KG1 (cell line): ENCODE measurements at regions not wholly inside any gene's neighbourhood (a gene's known extent, or its start where the extent isn't known, plus 50 kb on each side); places are given as distances from the start of the nearest gene placed in this dataset.
"Not testable (repeated sequence)": the region's sequence is repeated elsewhere in the genome, so short reads cannot be mapped to it uniquely, and the experiment has no call there.

Experiments
- DNase-seq: peaks from one replicate; lab custom pipeline; 2025; lab: John Stamatoyannopoulos, UW

DNA sequence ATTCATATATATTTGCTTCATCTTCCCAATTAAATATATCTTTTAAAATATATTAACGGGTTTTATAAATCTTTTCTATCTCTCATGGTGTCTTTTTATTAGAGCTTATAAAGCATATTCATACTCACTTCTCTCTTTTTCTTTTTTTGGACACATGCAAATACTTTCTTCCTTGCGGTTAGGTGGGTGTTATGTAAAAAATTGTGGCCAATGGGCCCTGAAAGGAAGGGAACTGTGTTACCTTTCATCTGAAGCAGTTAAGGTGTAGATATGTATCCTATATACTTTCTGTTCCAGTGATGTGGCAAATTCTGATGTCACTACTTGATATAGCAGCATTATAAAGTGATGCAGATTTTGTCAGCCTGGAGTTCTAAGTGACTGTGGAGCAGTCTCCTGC, 714.5 kb downstream of the PLCL1 start:
- DNase-seq: no peak

DNA sequence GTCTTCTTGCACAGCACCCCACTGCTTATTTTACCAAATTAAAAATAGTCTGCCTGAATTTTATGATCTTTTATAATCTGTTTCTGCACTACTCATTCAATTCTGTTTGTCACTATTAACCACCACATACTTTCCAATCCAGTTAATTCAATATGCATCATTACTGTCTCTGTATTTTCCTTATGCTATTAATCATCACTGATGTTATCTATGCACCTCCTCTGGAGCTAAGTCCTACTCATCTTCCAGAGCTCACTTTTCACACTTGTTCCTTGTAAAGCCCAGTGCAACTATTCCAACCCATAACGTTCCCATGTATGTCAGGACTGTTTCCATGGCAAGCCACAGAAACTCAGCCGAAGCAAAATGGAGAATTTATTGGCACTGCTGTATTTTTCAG, 713.6 kb downstream of the PLCL1 start:
- no peak for DNase-seq

DNA sequence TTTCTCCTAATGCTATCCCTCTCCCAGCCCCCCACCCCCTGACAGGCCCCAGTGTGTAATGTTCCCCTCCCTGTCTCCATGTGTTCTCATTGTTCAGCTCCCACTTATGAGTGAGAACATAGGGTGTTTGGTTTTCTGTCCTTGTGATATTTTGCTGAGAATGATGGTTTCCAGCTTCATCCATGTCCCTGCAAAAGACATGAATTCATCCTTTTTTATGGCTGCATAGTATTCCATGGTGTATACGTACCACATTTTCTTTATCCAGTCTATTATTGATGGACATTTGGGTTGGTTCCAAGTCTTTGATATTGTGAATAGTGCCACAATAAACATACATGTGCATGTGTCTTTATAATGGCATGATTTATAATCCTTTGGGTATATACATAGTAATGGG, 704.2 kb downstream of the PLCL1 start:
- not testable (repeated sequence) for DNase-seq

GRCh38 chr2:198499539-198499938, 695.1 kb downstream of the PLCL1 start:
- DNase-seq: no peak

GRCh38 chr2:198498516-198498915, 694.1 kb downstream of the PLCL1 start:
- no peak for DNase-seq

GRCh38 chr2:198498048-198498447, 693.7 kb downstream of the PLCL1 start:
- DNase-seq: no peak

DNA sequence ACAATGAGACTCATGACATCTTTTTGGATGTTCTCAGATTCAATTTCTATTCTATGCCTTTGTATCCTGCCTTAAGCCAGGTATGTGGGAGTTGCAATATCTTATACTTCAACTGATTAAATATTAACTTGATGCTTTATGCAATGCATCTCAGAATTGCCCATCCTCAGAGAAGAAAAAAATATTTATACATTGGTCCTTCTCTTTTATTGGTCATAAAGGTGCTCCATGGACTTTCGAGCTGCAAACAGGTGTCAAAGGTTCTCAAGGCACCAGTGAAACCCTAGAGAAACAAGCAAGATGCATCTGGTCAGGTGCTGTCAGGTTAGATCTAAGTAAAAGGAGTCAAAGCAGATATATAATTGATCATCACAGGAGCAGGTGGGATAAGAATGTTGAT, 690.5 kb downstream of the PLCL1 start:
- DNase-seq: no peak

DNA sequence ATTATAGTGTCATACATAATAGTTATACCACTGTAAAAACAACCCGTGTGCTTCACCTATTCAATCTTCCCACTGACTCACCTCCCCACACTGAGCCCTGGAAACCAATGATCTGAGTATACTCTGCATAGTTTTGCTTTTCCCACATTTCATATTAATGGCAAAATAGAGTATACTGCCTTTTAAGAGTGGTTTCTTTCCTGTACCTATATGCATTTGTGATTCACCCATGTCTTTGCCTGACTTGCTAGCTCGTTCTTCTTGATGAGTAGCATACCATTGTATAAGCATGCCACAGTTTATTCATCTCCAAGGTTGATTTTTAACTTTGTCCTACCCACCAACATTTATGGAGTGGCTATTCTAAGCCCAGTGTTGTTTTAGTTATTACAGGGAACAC, 686.4 kb downstream of the PLCL1 start:
- DNase-seq: no peak

- no peak for DNase-seq
These were observed 684.6 kb downstream of the PLCL1 start for GRCh38 chr2:198488964-198489363.

DNA sequence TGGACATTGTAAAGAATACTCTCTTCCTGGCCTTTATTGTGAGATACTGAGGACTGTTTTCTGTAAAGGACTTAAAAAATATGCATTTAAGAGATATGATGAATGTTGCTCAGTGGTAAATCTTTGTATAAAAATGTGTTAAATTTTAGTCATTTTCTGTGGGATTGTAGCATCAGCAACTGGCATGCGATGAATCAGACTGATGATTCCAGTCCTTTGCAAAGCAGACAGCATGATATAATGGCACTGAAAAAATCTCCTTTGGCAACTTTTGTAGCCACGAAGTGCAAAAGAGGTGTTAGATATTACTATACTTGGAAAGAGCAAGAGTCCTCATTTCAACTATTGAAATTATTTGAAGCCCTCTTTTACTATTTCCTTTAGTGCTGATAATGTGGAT, 678.7 kb downstream of the PLCL1 start:
- no peak for DNase-seq

DNA sequence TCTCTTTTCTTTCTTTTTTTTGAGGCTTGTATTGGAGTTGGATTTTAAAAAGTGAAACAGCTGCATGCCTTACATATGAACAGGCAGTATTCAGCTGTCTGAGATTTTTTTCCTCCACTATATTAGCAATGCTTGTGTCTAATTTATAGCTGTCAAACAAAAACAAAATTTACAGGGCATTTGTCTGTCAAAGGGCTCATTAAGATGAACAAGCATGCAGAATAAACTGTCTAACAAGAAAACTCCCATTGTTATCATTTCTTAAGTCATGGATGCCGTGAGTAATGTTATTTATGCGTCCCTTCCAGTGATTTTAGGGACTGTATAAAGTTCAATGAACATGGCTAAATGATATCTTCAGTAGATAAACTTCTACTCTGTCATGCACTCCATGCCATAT, 674.7 kb downstream of the PLCL1 start:
- DNase-seq: no peak

DNA sequence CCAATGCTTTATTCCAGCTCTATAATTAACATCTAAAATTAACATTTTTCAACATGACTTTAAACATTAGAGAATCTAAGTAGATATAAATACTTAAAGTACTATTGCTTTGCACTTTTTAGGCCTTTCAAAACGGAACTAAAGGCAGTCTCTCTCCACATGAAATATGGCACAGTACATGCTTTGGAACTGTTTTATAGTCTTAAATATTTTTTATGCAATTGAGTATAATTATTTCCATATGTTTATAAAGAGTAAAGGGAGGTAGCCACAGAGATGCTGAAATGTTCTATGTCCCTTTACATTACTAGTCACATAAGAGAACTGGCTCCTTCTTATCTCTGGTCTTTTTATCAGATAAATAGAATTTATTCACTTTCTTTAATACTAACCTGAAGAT, 674.0 kb downstream of the PLCL1 start:
- no peak for DNase-seq

DNA sequence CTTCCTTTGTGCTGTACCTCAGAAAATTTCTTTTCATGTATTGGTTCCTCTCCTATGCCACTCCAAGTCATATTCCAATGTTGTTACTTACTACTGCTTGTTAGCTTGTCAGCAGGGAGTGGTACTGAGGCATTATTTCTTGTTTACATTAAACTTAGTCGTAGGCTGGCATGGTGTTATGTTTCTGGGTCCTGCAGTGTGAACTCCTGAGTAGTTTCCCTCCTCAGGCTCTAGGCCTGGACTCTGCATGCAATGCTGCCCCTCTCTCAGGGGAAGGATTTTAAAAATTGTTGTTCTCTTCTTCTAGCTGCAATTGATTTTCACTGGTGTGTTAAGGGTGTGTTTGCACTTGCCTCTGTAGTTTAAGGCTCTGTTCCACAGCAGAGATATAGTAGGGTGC, 671.6 kb downstream of the PLCL1 start:
- no peak for DNase-seq

DNA sequence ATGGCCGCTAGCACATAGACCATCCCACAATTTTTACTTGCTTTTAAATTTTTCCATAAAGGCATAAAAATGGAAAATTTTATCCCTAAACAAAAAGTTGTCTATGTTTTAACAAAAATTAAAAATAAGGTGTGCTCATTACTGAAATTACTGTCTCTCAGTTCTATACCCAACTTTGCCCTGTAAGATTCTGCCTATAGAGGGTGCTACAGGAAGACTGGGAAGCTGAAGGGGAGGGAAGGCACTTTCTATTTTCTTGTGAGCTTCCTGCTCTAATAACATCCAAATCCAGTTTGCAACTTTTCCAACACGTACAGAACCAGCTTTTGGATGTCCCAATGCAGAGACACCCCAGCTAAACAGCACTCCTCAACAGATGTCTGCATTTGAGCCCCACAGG, 666.9 kb downstream of the PLCL1 start:
- DNase-seq: no peak

- DNase-seq: no peak
These were observed 663.7 kb downstream of the PLCL1 start for GRCh38 chr2:198468136-198468535.

GRCh38 chr2:198465970-198466369, 661.6 kb downstream of the PLCL1 start:
- no peak for DNase-seq

- no peak for DNase-seq
These were observed 652.0 kb downstream of the PLCL1 start for GRCh38 chr2:198456418-198456817.

DNA sequence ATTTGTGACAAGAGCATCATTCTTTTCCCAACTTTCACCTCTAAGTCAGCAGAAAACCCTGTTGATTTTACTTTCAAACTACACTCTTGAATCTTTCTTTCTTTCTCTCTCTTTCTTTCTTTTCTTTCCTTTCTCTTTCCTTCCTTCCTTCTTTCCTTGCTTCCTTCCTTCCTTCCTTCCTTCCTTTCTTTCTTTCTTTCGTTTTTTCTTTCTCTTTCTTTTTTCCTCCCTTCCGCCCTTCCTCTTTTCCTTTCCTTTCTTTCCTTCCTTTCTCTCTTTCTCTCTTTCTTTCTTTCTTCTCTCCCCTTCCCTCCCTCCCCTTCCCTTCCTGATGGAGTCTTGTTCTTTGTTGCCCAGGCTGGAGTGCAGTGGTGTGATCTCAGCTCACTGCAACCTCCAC, 649.5 kb downstream of the PLCL1 start:
- no peak for DNase-seq

GRCh38 chr2:198452327-198452726, 647.9 kb downstream of the PLCL1 start:
- no peak for DNase-seq

GRCh38 chr2:198448789-198449188, 644.4 kb downstream of the PLCL1 start:
- no peak for DNase-seq

GRCh38 chr2:198444800-198445287, 640.5 kb downstream of the PLCL1 start:
- no peak for DNase-seq

DNA sequence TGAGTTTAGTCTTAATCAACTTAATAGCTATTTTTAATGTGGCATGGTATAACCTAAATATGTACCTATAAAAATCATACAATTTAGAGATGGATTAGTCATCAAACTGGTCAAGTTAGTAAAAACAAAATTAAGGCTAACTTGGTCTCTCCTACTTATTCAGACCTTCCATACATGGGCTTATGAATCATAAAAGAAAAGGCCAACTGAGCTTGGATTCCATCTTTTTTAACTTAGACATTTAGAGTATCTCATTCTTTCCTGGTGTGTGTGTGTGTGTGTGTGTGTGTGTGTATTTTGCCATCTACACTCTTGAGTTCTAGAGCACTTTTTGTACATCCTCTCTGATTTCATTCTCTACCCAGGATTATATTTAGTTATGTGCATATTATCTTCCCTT, 637.5 kb downstream of the PLCL1 start:
- no peak for DNase-seq

DNA sequence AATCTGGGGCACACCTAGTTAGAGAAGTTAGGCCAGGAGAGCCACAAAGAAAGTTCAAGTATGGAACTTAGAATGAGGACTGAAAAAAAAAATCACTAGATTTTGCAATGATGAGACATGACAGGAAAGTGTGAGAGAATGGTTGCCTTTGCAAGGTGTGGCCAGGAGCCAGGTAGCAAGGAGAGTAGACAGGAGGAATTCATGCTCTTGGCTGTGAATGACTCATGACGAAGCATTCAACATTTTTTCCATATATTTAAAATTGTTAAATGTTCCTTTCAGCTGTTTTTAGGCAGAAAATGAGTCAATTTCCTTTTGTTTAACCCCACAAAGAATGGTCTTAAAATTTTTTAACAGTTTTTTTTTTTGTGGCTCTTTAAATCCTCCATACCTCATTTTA, 636.9 kb downstream of the PLCL1 start:
- DNase-seq: no peak

DNA sequence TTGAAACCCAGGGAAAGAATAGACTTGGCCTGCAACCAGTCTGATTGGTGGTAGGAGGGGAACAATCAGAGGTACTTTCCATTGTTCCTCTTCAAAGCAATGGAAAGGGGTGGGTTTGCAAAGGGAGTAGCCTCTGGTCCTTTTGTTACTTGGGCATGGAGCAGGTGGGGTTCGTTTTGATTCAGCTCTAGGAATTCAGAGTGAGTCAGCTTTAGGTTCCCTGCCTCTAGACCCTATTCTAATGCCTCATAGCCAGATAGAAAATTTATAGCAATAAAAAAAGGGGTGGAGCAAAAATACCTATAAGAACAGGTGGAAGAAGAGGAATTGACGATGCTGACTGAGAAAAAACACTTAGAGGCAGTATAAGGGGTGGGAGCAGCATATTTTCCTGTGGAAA, 636.4 kb downstream of the PLCL1 start:
- DNase-seq: no peak

DNA sequence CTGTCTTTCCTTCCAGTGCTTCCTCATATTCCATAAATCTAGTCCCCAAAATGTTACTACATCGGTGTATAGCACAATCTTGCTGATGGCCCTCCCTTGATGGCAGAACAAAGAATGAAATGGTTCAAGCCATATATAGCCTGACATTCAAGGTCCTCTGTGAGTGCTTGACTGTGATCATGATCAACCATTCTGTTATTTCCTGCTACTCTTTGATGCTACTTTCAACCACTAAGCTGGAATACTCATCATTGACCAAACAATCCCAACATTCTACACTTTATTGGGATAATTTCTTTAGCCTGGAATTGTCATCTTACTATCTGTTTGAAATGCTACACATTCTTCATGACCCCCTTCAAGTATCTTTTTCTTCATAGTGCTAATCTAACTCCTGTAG, 633.9 kb downstream of the PLCL1 start:
- no peak for DNase-seq
